Upper lobe of left lung (tissue), 6 donors: ENCODE measurements at regions not wholly inside any gene's neighbourhood (a gene's known extent, or its start where the extent isn't known, plus 50 kb on each side); places are given as distances from the start of the nearest gene placed in this dataset.
A peak's percentile ranks its signal among the peaks of the same experiment; 100 is the strongest.

Experiments
- ATAC-seq, 2 donors: fragments of 200-7000 bp; cut with Tn5 transposase; one replicate each; pipeline ENCODE4 v1.9.1; 2022; ENCODE audit warnings: mild to moderate bottlenecking in 2 of 2, moderate library complexity in 2 of 2; ENCODE audit not compliant: low FRiP score in 2 of 2
- DNase-seq, 2 donors: peaks; one replicate each; pipeline ENCODE4 v3.0.0-alpha.2; 2019 to 2020
- H3K27ac ChIP-seq, 4 donors: fragments of 200-600 bp; sonication (generic); one replicate each; pipeline ENCODE4 v1.5.1; 2016 to 2019
- H3K27me3 ChIP-seq, 4 donors: fragments of 200-600 bp; sonication (generic); one replicate each; pipeline ENCODE4 v1.5.1; 2017 to 2019
- H3K36me3 ChIP-seq, 4 donors: fragments of 200-600 bp; sonication (generic); one replicate each; pipeline ENCODE4 v1.5.1; 2016 to 2019
- H3K4me1 ChIP-seq, 4 donors: fragments of 200-600 bp; sonication (generic); one replicate each; pipeline ENCODE4 v1.5.1; 2018 to 2019
- H3K4me3 ChIP-seq, 4 donors: fragments of 200-600 bp; sonication (generic); one replicate each; pipeline ENCODE4 v1.5.1; 2017 to 2019; ENCODE audit warnings: mild to moderate bottlenecking in 2 of 4, moderate library complexity in 1 of 4
- H3K9me3 ChIP-seq, 4 donors: fragments of 200-600 bp; sonication (generic); one replicate each; pipeline ENCODE4 v1.5.1; 2018 to 2019
- CTCF ChIP-seq, 6 experiments: fragments of 450-650 bp in 4 of 6; fragments of 200-600 bp in 2 of 6; sonication (generic) in 2 of 6; IDR thresholded peaks; one replicate each; pipeline ENCODE4 v1.5.1; 2016 to 2019; ENCODE audit warnings: antibody characterized with exemption in 6 of 6
- EP300 ChIP-seq, 4 donors: sonication (generic); formaldehyde crosslinking; IDR thresholded peaks; one replicate each; pipeline ENCODE4 v1.5.1; 2017; ENCODE audit warnings: antibody characterized with exemption in 4 of 4, control low read depth in 2 of 4
- POLR2A ChIP-seq, 4 donors: fragments of 450-650 bp; IDR thresholded peaks; one replicate each; pipeline ENCODE4 v1.5.1; 2016 to 2017; ENCODE audit warnings: antibody characterized with exemption in 4 of 4, mild to moderate bottlenecking in 2 of 4
- POLR2AphosphoS5 ChIP-seq, 2 donors: sonication (generic); formaldehyde crosslinking; IDR thresholded peaks; one replicate each; pipeline ENCODE4 v1.5.1; 2017; ENCODE audit warnings: antibody characterized with exemption in 2 of 2
- WGBS, 2 donors: methylation state at CpG; one replicate each; pipeline ENCODE4 v1.1.5; 2017 to 2018; 5-methylcytosine and 5-hydroxymethylcytosine counted together
- donor health status: DM: no; HTN: no; CAD: no; lungs with moderate emphysema.
- donor health status: DM: no; HTN: yes; CAD: no; lungs with severe emphysema.

GRCh38 chr1:36711480-36711879, 228.8 kb upstream of the CSF3R start:
- Histone ChIP-seq H3K9me3 (no peaks in the 10 kb centered on the region), H3K4me1 (no peaks in the 10 kb centered on the region), H3K27ac (no peak overlapping the region), H3K27me3 (no peaks in the 10 kb centered on the region), H3K36me3 (no peaks in the 10 kb centered on the region), H3K4me3 (no peak overlapping the region)
- ATAC-seq (no peak), DNase-seq (no peak)
- 14 to 21% methylated on average over 2 of the region's 2 CpGs for WGBS, 2 donors
- TF ChIP-seq CTCF (IDR thresholded peaks at IDR 0.05) (no peak), POLR2A (IDR thresholded peaks at IDR 0.05) (no peak), POLR2AphosphoS5 (IDR thresholded peaks at IDR 0.05) (no peak), EP300 (IDR thresholded peaks at IDR 0.05) (no peak)

- TF ChIP-seq POLR2A (IDR thresholded peaks at IDR 0.05) (no peak), CTCF (IDR thresholded peaks at IDR 0.05) (no peak), EP300 (IDR thresholded peaks at IDR 0.05) (no peak), POLR2AphosphoS5 (IDR thresholded peaks at IDR 0.05) (no peak)
- WGBS, 2 donors = 26 to 28% methylated on average over 5 of the region's 5 CpGs
- Histone ChIP-seq H3K27ac (no peak overlapping the region), H3K4me1 (no peaks in the 10 kb centered on the region), H3K4me3 (no peak overlapping the region), H3K9me3 (no peaks in the 10 kb centered on the region), H3K36me3 (no peaks in the 10 kb centered on the region), H3K27me3 (no peaks in the 10 kb centered on the region)
- DNase-seq (no peak), ATAC-seq (no peak)
Observed at GRCh38 chr1:36710951-36711350, 228.2 kb upstream of the CSF3R start.

- no peaks in the 10 kb centered on the region for H3K36me3 ChIP-seq
- ATAC-seq (no peak), DNase-seq (peak in 1 of 2 donors; percentile 53)
- H3K4me3 ChIP-seq = no peak overlapping the region
- no peaks in the 10 kb centered on the region for H3K27me3 ChIP-seq
- H3K27ac ChIP-seq = no peak overlapping the region
- no peaks in the 10 kb centered on the region for H3K4me1 ChIP-seq
- 60 to 61% methylated on average over 16 to 17 of the region's 17 CpGs for WGBS, 2 donors
- no peaks in the 10 kb centered on the region for H3K9me3 ChIP-seq
- TF ChIP-seq POLR2AphosphoS5 (IDR thresholded peaks at IDR 0.05) (no peak), CTCF (IDR thresholded peaks at IDR 0.05) (no peak), EP300 (IDR thresholded peaks at IDR 0.05) (no peak), POLR2A (IDR thresholded peaks at IDR 0.05) (no peak)
Observed at GRCh38 chr1:36709869-36710481, 227.3 kb upstream of the CSF3R start.

GRCh38 chr1:36708587-36708986, 225.9 kb upstream of the CSF3R start:
- no peaks in the 10 kb centered on the region for H3K27me3 ChIP-seq

More at GRCh38 chr1:36708587-36708986, 225.9 kb upstream of the CSF3R start:
- TF ChIP-seq CTCF (IDR thresholded peaks at IDR 0.05) (no peak), EP300 (IDR thresholded peaks at IDR 0.05) (no peak), POLR2A (IDR thresholded peaks at IDR 0.05) (no peak), POLR2AphosphoS5 (IDR thresholded peaks at IDR 0.05) (no peak)
- Histone ChIP-seq H3K27ac (no peak overlapping the region), H3K4me1 (peaks cover 0 to 3% (median 0%) of the 10 kb centered on the region in 4 donors), H3K9me3 (no peaks in the 10 kb centered on the region), H3K4me3 (no peak overlapping the region), H3K36me3 (no peaks in the 10 kb centered on the region)
- ATAC-seq = no peak
- 83 to 92% methylated on average over 1 to 7 of the region's 7 CpGs for WGBS, 2 donors
- DNase-seq = no peak
